Endothelial cell of umbilical vein (primary cell): ENCODE measurements at regions not wholly inside any gene's neighbourhood (a gene's known extent, or its start where the extent isn't known, plus 50 kb on each side); places are given as distances from the start of the nearest gene placed in this dataset.

Experiments
- BruUV-seq: library from RNA; stranded (reverse); fragments of 400-500 nt; replicated peaks from 2 replicates; lab custom pipeline; 2021; lab: Mats Ljungman, UMichigan
- CTCF ChIA-PET: fragments of 300-600, 350-600 bp; sonication (Branson Sonifier 250); formaldehyde crosslinking; loops from one replicate; lab custom pipeline; 2021; ENCODE audit warnings: antibody characterized with exemption, inconsistent platforms; lab: Charles Lee
- POLR2A ChIA-PET: fragments of 300-600, 350-600 bp; sonication (Branson Sonifier 250); formaldehyde crosslinking; loops from one replicate; lab custom pipeline; 2021; ENCODE audit warnings: antibody characterized with exemption, inconsistent platforms; lab: Charles Lee
- DNase-seq: peaks from one replicate; pipeline ENCODE4 v3.0.0-alpha.2; 2011; ENCODE audit warnings: low read depth, low spot score
- FAIRE-seq: peaks from 2 replicates; lab custom pipeline; 2011; peaks lifted over from hg19 to GRCh38; lab: Jason Lieb, UNC
- H2AFZ ChIP-seq: 2 replicates; pipeline ENCODE4 v1.6.0; 2012; ENCODE audit warnings: low read depth, low read length, control low read depth, inconsistent platforms
- H3K27ac ChIP-seq: 2 replicates; pipeline ENCODE4 v1.5.1; 2011; ENCODE audit warnings: low read depth, mild to moderate bottlenecking, control low read depth, low read length, moderate library complexity; ENCODE audit not compliant: insufficient read depth
- H3K27me3 ChIP-seq, 2 experiments: 2 replicates each; pipeline versions ENCODE4 v1.6.0 to v1.6.1; 2011; ENCODE audit warnings: low read length in 2 of 2, mixed read lengths in 1 of 2; ENCODE audit not compliant: control insufficient read depth in 2 of 2, insufficient read depth in 2 of 2
- H3K36me3 ChIP-seq, 2 experiments: 2 replicates in 1 of 2; 3 replicates in 1 of 2; pipeline ENCODE4 v1.5.1; 2011; ENCODE audit warnings: low read length in 2 of 2, mild to moderate bottlenecking in 1 of 2, moderate library complexity in 1 of 2; ENCODE audit not compliant: control insufficient read depth in 2 of 2, insufficient read depth in 2 of 2; ENCODE audit errors: extremely low read depth in 1 of 2
- H3K4me1 ChIP-seq: 3 replicates; pipeline ENCODE4 v1.5.1; 2011; ENCODE audit warnings: mild to moderate bottlenecking, low read length; ENCODE audit not compliant: control insufficient read depth, insufficient read depth; ENCODE audit errors: extremely low read depth
- H3K4me2 ChIP-seq: 2 replicates; pipeline ENCODE4 v1.6.1; 2011; ENCODE audit warnings: low read length, control low read depth, mixed read lengths; ENCODE audit not compliant: insufficient read depth
- H3K4me3 ChIP-seq, 3 experiments: fragments of 200-600 bp in 1 of 3; sonication (generic), shearing (Covaris generic) in 1 of 3; replicated peaks in 1 of 3; 2 replicates each; pipeline ENCODE4 v1.5.1; 2011 to 2016; ENCODE audit warnings: control low read depth in 3 of 3, low read length in 3 of 3, mild to moderate bottlenecking in 2 of 3, inconsistent platforms in 1 of 3, low read depth in 1 of 3, moderate library complexity in 1 of 3; ENCODE audit not compliant: insufficient read depth in 1 of 3
- H3K79me2 ChIP-seq: 2 replicates; pipeline ENCODE4 v1.6.0; 2012; ENCODE audit warnings: low read length, inconsistent platforms; ENCODE audit not compliant: control insufficient read depth, insufficient read depth
- H3K9ac ChIP-seq: replicated peaks from 2 replicates; pipeline ENCODE3; 2011; ENCODE audit warnings: low read length, control low read depth; ENCODE audit not compliant: insufficient read depth; ENCODE audit errors: extremely low read depth
- H3K9me1 ChIP-seq: replicated peaks from 3 replicates; pipeline ENCODE4 v1.6.0; 2011; ENCODE audit warnings: mild to moderate bottlenecking, low read length; ENCODE audit not compliant: control insufficient read depth, insufficient read depth; ENCODE audit errors: extremely low read depth
- H3K9me3 ChIP-seq: replicated peaks from 2 replicates; pipeline ENCODE4 v1.5.1; 2012; ENCODE audit warnings: low read length, inconsistent platforms; ENCODE audit not compliant: control insufficient read depth, insufficient read depth
- H4K20me1 ChIP-seq: replicated peaks from 2 replicates; pipeline ENCODE3; 2011; ENCODE audit warnings: mild to moderate bottlenecking, low read length; ENCODE audit not compliant: control insufficient read depth, insufficient read depth; ENCODE audit errors: extremely low read depth
- EZH2 ChIP-seq: IDR thresholded peaks from 2 replicates; pipeline ENCODE4 v1.6.1; 2012; ENCODE audit warnings: borderline replicate concordance, low read depth, mild to moderate bottlenecking, moderate library complexity, low read length, inconsistent platforms; ENCODE audit not compliant: severe bottlenecking
- FOS ChIP-seq: IDR thresholded peaks from 2 replicates; pipeline ENCODE4 v1.6.1; 2011; ENCODE audit warnings: mild to moderate bottlenecking, low read length, moderate library complexity, borderline replicate concordance; ENCODE audit not compliant: insufficient read depth
- GATA2 ChIP-seq: IDR thresholded peaks from 2 replicates; pipeline ENCODE4 v1.7.0; 2011; ENCODE audit warnings: low read depth, mild to moderate bottlenecking, moderate library complexity, mixed read lengths, low read length; ENCODE audit not compliant: insufficient read length, insufficient read depth
- JUN ChIP-seq: IDR thresholded peaks from 2 replicates; pipeline ENCODE4 v1.6.1; 2011; ENCODE audit warnings: borderline replicate concordance, low read depth; ENCODE audit not compliant: insufficient read length, insufficient read depth
- MYC ChIP-seq: IDR thresholded peaks from one replicate; pipeline ENCODE4 v1.6.1; 2011; ENCODE audit warnings: mild to moderate bottlenecking, low read depth, low read length
- POLR2A ChIP-seq: IDR thresholded peaks from 2 replicates; pipeline ENCODE4 v1.6.1; 2012; ENCODE audit warnings: low read depth, mild to moderate bottlenecking, control low read depth, low read length
- POLR2AphosphoS5 ChIP-seq: IDR thresholded peaks from 2 replicates; pipeline ENCODE4 v1.6.1; 2012; ENCODE audit warnings: low read depth, mild to moderate bottlenecking, control low read depth, low read length, moderate library complexity; ENCODE audit not compliant: insufficient read depth
- dilution Hi-C: fragments of 300-500 bp; cut with MboI; formaldehyde crosslinking; loops from one replicate; pipeline ENCODE4 v1.15.0; 2019; ENCODE audit warnings: low sequenced_read_pairs; ENCODE audit not compliant: extremely low pct_ligation_motif_present
- intact Hi-C: fragments of 100-400 bp; cut with micrococcal nuclease; formaldehyde crosslinking; loops from one replicate; pipeline ENCODE4 v1.10.0; 2022
- TF ChIP-seq, protein P1 (sequence below): IDR thresholded peaks from 2 replicates; pipeline ENCODE4 v1.6.1; 2011; ENCODE audit not compliant: insufficient read depth, insufficient read length
- TF ChIP-seq, protein P2 (sequence below), 2 donors: IDR thresholded peaks; 1 replicate in 1 of 2; 2 replicates in 1 of 2; pipeline ENCODE4 v1.5.1; 2011; ENCODE audit warnings: low read length in 2 of 2, mild to moderate bottlenecking in 2 of 2, moderate library complexity in 2 of 2, control low read depth in 1 of 2, inconsistent platforms in 1 of 2, low read depth in 1 of 2; ENCODE audit not compliant: insufficient read depth in 1 of 2; ENCODE audit errors: extremely low read depth in 1 of 2

DNA sequence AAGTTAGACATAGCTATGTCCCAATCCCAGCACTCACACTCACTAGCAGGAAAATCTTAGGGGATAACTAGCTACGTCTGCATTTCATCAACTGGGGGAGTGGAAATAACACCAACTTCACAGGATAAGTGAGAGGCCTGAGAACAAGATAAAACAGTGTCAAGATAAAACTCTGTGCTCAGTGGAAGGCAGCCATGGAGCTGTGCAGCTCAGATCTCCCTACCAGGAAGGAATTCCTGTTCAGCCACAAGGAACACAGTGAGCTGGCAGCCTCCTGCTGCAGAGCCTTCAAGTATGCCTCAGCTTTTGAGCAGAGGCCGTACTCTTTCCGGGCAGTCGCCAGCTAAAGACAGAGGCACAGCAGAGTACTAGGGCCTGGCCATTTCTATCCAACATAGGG lies 115.8 kb upstream of the TOPAZ1 start:
- no peaks in the 10 kb centered on the region for H3K9me1 ChIP-seq
- ChIA-PET CTCF (interaction anchor here (0.9 to 1.6 kb wide), 4 partner anchors 11 to 1164 kb away, joined by 3 to 8 read pairs (median 4); no protein-coding TSS in a partner anchor), POLR2A (no interaction called here)
- dilution Hi-C loops (no loop called here), intact Hi-C loops (no loop called here)
- no peaks in the 10 kb centered on the region for H3K36me3 ChIP-seq
- H3K4me3 ChIP-seq = no peak overlapping the region
- H4K20me1 ChIP-seq = no peaks in the 10 kb centered on the region
- H3K79me2 ChIP-seq = no peaks in the 10 kb centered on the region
- no peak overlapping the region for H2AFZ ChIP-seq
- no TSS peak for BruUV-seq
- no peaks in the 10 kb centered on the region for H3K9me3 ChIP-seq
- DNase-seq (no peak), FAIRE-seq (no peak)
- no peak overlapping the region for H3K4me2 ChIP-seq
- no peaks in the 10 kb centered on the region for H3K4me1 ChIP-seq
- no peak overlapping the region for H3K27ac ChIP-seq
- H3K27me3 ChIP-seq = peaks cover 0 to 2% of the 10 kb centered on the region in 2 experiments
- TF ChIP-seq GATA2 = no peak
- no peak for TF ChIP-seq JUN
- TF ChIP-seq EZH2 = no peak
- TF ChIP-seq MYC = no peak
- TF ChIP-seq POLR2AphosphoS5 = no peak
- no peak for TF ChIP-seq FOS
- TF ChIP-seq, protein P1, sequence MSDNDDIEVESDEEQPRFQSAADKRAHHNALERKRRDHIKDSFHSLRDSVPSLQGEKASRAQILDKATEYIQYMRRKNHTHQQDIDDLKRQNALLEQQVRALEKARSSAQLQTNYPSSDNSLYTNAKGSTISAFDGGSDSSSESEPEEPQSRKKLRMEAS = no peak
- no peak for TF ChIP-seq POLR2A
- TF ChIP-seq, protein P2, sequence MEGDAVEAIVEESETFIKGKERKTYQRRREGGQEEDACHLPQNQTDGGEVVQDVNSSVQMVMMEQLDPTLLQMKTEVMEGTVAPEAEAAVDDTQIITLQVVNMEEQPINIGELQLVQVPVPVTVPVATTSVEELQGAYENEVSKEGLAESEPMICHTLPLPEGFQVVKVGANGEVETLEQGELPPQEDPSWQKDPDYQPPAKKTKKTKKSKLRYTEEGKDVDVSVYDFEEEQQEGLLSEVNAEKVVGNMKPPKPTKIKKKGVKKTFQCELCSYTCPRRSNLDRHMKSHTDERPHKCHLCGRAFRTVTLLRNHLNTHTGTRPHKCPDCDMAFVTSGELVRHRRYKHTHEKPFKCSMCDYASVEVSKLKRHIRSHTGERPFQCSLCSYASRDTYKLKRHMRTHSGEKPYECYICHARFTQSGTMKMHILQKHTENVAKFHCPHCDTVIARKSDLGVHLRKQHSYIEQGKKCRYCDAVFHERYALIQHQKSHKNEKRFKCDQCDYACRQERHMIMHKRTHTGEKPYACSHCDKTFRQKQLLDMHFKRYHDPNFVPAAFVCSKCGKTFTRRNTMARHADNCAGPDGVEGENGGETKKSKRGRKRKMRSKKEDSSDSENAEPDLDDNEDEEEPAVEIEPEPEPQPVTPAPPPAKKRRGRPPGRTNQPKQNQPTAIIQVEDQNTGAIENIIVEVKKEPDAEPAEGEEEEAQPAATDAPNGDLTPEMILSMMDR (IDR thresholded peaks at IDR 0.05; ENCODE audit: extremely low read depth in 1 of 2, insufficient read depth in 1 of 2, low read depth in 1 of 2, low read length in 2 of 2) = no peak
- no peak overlapping the region for H3K9ac ChIP-seq
